Mesenchymal stem cell (in vitro differentiated cells and primary cell): ENCODE measurements at regions not wholly inside any gene's neighbourhood (a gene's known extent, or its start where the extent isn't known, plus 50 kb on each side); places are given as distances from the start of the nearest gene placed in this dataset.

Experiments
- DNase-seq: peaks from one replicate; pipeline ENCODE4 v3.0.0-alpha.2; 2013
- H2AFZ ChIP-seq: one replicate; pipeline ENCODE4 v1.6.1; 2013; ENCODE audit warnings: low read depth, mild to moderate bottlenecking, control low read depth, inconsistent platforms, low read length, moderate library complexity
- H2AK5ac ChIP-seq: 2 replicates; pipeline ENCODE4 v1.6.1; 2013; ENCODE audit warnings: low read length, moderate library complexity, mild to moderate bottlenecking, inconsistent platforms; ENCODE audit not compliant: severe bottlenecking
- H2BK120ac ChIP-seq: one replicate; pipeline ENCODE4 v1.6.1; 2013; ENCODE audit warnings: low read depth, mild to moderate bottlenecking, inconsistent platforms, low read length, moderate library complexity
- H2BK12ac ChIP-seq, 2 experiments: one replicate each; pipeline ENCODE4 v1.6.1; 2013; ENCODE audit warnings: inconsistent platforms in 2 of 2, low read length in 2 of 2, mild to moderate bottlenecking in 2 of 2, moderate library complexity in 2 of 2, control low read depth in 1 of 2
- H2BK15ac ChIP-seq: one replicate; pipeline ENCODE4 v1.6.1; 2013; ENCODE audit warnings: mild to moderate bottlenecking, low read depth, inconsistent platforms; ENCODE audit not compliant: poor library complexity, severe bottlenecking
- H2BK5ac ChIP-seq: 2 replicates; pipeline ENCODE4 v1.6.1; 2013; ENCODE audit warnings: low read depth, mild to moderate bottlenecking, low read length, control low read depth, inconsistent platforms; ENCODE audit not compliant: poor library complexity, severe bottlenecking
- H3K14ac ChIP-seq, 2 experiments: one replicate each; pipeline ENCODE4 v1.6.1; 2013; ENCODE audit warnings: inconsistent platforms in 2 of 2, low read length in 2 of 2, control low read depth in 1 of 2, mild to moderate bottlenecking in 1 of 2, moderate library complexity in 1 of 2
- H3K18ac ChIP-seq, 2 experiments: one replicate each; pipeline ENCODE4 v1.6.1; 2013; ENCODE audit warnings: inconsistent platforms in 2 of 2, low read length in 2 of 2, control low read depth in 1 of 2, low read depth in 1 of 2, mild to moderate bottlenecking in 1 of 2
- H3K23ac ChIP-seq, 2 experiments: one replicate each; pipeline ENCODE4 v1.6.1; 2013; ENCODE audit warnings: inconsistent platforms in 2 of 2, low read length in 2 of 2, mild to moderate bottlenecking in 2 of 2, moderate library complexity in 2 of 2, control low read depth in 1 of 2
- H3K27ac ChIP-seq: 2 replicates; pipeline ENCODE4 v1.5.1; 2013; ENCODE audit warnings: mild to moderate bottlenecking, moderate library complexity, low read length, control low read depth, inconsistent platforms; ENCODE audit not compliant: poor library complexity, severe bottlenecking
- H3K27me3 ChIP-seq, 2 experiments: 2 replicates each; pipeline versions ENCODE4 v1.6.1 to v1.7.0; 2013; ENCODE audit warnings: low read length in 2 of 2, mild to moderate bottlenecking in 2 of 2, moderate library complexity in 2 of 2, control low read depth in 1 of 2, inconsistent platforms in 1 of 2; ENCODE audit not compliant: control insufficient read depth in 1 of 2, insufficient read depth in 1 of 2
- H3K36me3 ChIP-seq, 2 experiments: 2 replicates each; pipeline versions ENCODE4 v1.6.1 to v1.7.0; 2013; ENCODE audit warnings: low read length in 2 of 2, control low read depth in 1 of 2, inconsistent platforms in 1 of 2, low read depth in 1 of 2, mild to moderate bottlenecking in 1 of 2; ENCODE audit not compliant: insufficient read depth in 2 of 2, control insufficient read depth in 1 of 2
- H3K4ac ChIP-seq, 2 experiments: one replicate each; pipeline ENCODE4 v1.6.1; 2013; ENCODE audit warnings: inconsistent platforms in 2 of 2, low read length in 2 of 2, mild to moderate bottlenecking in 2 of 2, moderate library complexity in 2 of 2, control low read depth in 1 of 2, low read depth in 1 of 2
- H3K4me1 ChIP-seq: 2 replicates; pipeline ENCODE4 v1.6.1; 2013; ENCODE audit warnings: low read depth, low read length, control low read depth; ENCODE audit not compliant: control insufficient read depth, insufficient read depth
- H3K4me2 ChIP-seq: 2 replicates; pipeline ENCODE4 v1.6.1; 2013; ENCODE audit warnings: low read length, mild to moderate bottlenecking, inconsistent platforms; ENCODE audit not compliant: poor library complexity, severe bottlenecking
- H3K4me3 ChIP-seq, 2 experiments: 2 replicates each; pipeline versions ENCODE4 v1.5.1 to v1.7.0; 2013; ENCODE audit warnings: low read length in 2 of 2, mild to moderate bottlenecking in 2 of 2, control low read depth in 1 of 2, low read depth in 1 of 2; ENCODE audit not compliant: insufficient read depth in 1 of 2
- H3K79me1 ChIP-seq: replicated peaks from 2 replicates; pipeline ENCODE4 v1.6.1; 2013; ENCODE audit warnings: mild to moderate bottlenecking, control low read depth, low read length, inconsistent platforms; ENCODE audit not compliant: poor library complexity, severe bottlenecking
- H3K9ac ChIP-seq: 2 replicates; pipeline ENCODE4 v1.7.0; 2013; ENCODE audit warnings: mild to moderate bottlenecking, low read length, moderate library complexity
- H3K9me3 ChIP-seq: 2 replicates; pipeline ENCODE4 v1.7.0; 2013; ENCODE audit warnings: mild to moderate bottlenecking, low read length; ENCODE audit not compliant: control insufficient read depth
- H4K8ac ChIP-seq: one replicate; pipeline ENCODE4 v1.6.1; 2013; ENCODE audit warnings: inconsistent platforms, mild to moderate bottlenecking, low read length, moderate library complexity
- H4K91ac ChIP-seq: one replicate; pipeline ENCODE4 v1.6.1; 2013; ENCODE audit warnings: mild to moderate bottlenecking, low read length, inconsistent platforms
- WGBS: methylation state at CpG from one replicate; pipeline ENCODE4 v1.1.7; 2013; ENCODE audit warnings: mixed read lengths; 5-methylcytosine and 5-hydroxymethylcytosine counted together

GRCh38 chr4:151896880-151897279 lies 136.1 kb upstream of the GATB start:
- no peak overlapping the region for H3K4me3 ChIP-seq
- H3K23ac ChIP-seq: no peak overlapping the region
- no peak overlapping the region for H2BK120ac ChIP-seq
- no peaks in the 10 kb centered on the region for H3K4me1 ChIP-seq
- no peak overlapping the region for H3K27ac ChIP-seq
- no peak overlapping the region for H3K4me2 ChIP-seq
- DNase-seq: no peak
- peaks cover 6 to 9% of the 10 kb centered on the region in 2 experiments for H3K27me3 ChIP-seq
- no peak overlapping the region for H2BK12ac ChIP-seq
- no peaks in the 10 kb centered on the region for H3K79me1 ChIP-seq
- H4K8ac ChIP-seq: no peak overlapping the region
- H2AK5ac ChIP-seq: no peak overlapping the region
- no peak overlapping the region for H4K91ac ChIP-seq
- 86% methylated on average over 2 of the region's 2 CpGs for WGBS
- H2BK5ac ChIP-seq: no peak overlapping the region
- H3K18ac ChIP-seq: no peak overlapping the region
- H3K9me3 ChIP-seq: peaks cover 18% of the 10 kb centered on the region
- no peak overlapping the region for H2AFZ ChIP-seq
- H3K9ac ChIP-seq: no peak overlapping the region
- H2BK15ac ChIP-seq: no peak overlapping the region
- H3K36me3 ChIP-seq: no peaks in the 10 kb centered on the region
- H3K14ac ChIP-seq: no peak overlapping the region
- H3K4ac ChIP-seq: no peak overlapping the region

GRCh38 chr4:151895671-151896070 lies 134.9 kb upstream of the GATB start:
- H3K23ac ChIP-seq: no peak overlapping the region
- H3K4me2 ChIP-seq: no peak overlapping the region
- no peaks in the 10 kb centered on the region for H3K36me3 ChIP-seq
- H4K8ac ChIP-seq: no peak overlapping the region
- peaks cover 10 to 17% of the 10 kb centered on the region in 2 experiments for H3K27me3 ChIP-seq
- no peak overlapping the region for H3K18ac ChIP-seq
- no peak overlapping the region for H3K4me3 ChIP-seq
- H3K14ac ChIP-seq: no peak overlapping the region
- WGBS: 100% methylated on average over 3 of the region's 3 CpGs
- DNase-seq: no peak
- no peak overlapping the region for H3K4ac ChIP-seq
- H2AFZ ChIP-seq: no peak overlapping the region
- H4K91ac ChIP-seq: no peak overlapping the region
- H2BK5ac ChIP-seq: no peak overlapping the region
- no peak overlapping the region for H2BK12ac ChIP-seq
- no peak overlapping the region for H2AK5ac ChIP-seq
- no peak overlapping the region for H3K27ac ChIP-seq
- no peak overlapping the region for H3K9ac ChIP-seq
- no peak overlapping the region for H2BK120ac ChIP-seq
- H2BK15ac ChIP-seq: no peak overlapping the region
- no peaks in the 10 kb centered on the region for H3K4me1 ChIP-seq
- peaks cover 13% of the 10 kb centered on the region for H3K9me3 ChIP-seq
- H3K79me1 ChIP-seq: no peaks in the 10 kb centered on the region

DNA sequence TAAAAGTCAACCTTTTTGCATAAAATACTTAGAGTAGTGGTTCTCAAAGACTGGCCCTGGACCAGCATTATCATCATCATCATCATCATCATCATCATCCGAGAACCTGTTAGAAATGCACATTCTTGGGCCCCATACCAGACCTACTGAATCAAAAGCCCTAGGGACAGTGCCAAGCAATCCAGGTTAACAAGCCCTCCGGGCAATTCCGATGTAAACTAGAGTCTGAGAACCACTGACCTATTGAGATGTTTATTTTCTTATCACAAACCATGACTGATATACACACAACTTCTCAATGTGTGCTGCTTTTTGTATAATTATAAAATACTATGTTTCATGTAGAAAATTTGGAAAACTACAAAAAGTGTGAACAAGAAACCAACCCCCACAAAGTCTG lies 133.4 kb upstream of the GATB start:
- H3K4me3 ChIP-seq: no peak overlapping the region
- no peak overlapping the region for H3K4me2 ChIP-seq
- 90% methylated on average over 3 of the region's 3 CpGs for WGBS
- H3K79me1 ChIP-seq: no peaks in the 10 kb centered on the region
- H2AK5ac ChIP-seq: no peak overlapping the region
- H3K23ac ChIP-seq: no peak overlapping the region
- peaks cover 10 to 17% of the 10 kb centered on the region in 2 experiments for H3K27me3 ChIP-seq
- H3K4ac ChIP-seq: no peak overlapping the region
- H2BK15ac ChIP-seq: no peak overlapping the region
- no peak overlapping the region for H4K91ac ChIP-seq
- H3K18ac ChIP-seq: no peak overlapping the region
- no peak overlapping the region for H2AFZ ChIP-seq
- H3K9ac ChIP-seq: no peak overlapping the region
- no peak for DNase-seq
- no peak overlapping the region for H2BK120ac ChIP-seq
- H3K4me1 ChIP-seq: no peaks in the 10 kb centered on the region
- no peak overlapping the region for H2BK12ac ChIP-seq
- no peak overlapping the region for H3K27ac ChIP-seq
- no peaks in the 10 kb centered on the region for H3K36me3 ChIP-seq
- no peak overlapping the region for H3K14ac ChIP-seq
- no peaks in the 10 kb centered on the region for H3K9me3 ChIP-seq
- no peak overlapping the region for H2BK5ac ChIP-seq
- no peak overlapping the region for H4K8ac ChIP-seq

- Histone ChIP-seq H3K4me1 (no peaks in the 10 kb centered on the region), H2AFZ (no peak overlapping the region), H4K91ac (no peak overlapping the region), H2BK12ac (no peak overlapping the region), H3K9me3 (peaks cover 6% of the 10 kb centered on the region), H3K27me3 (peaks cover 10 to 14% of the 10 kb centered on the region in 2 experiments), H4K8ac (no peak overlapping the region), H3K4me3 (no peak overlapping the region), H3K4me2 (no peak overlapping the region), H3K27ac (no peak overlapping the region), H2BK15ac (no peak overlapping the region), H2BK5ac (no peak overlapping the region), H3K36me3 (no peaks in the 10 kb centered on the region), H2BK120ac (no peak overlapping the region), H2AK5ac (no peak overlapping the region), H3K14ac (no peak overlapping the region), H3K4ac (no peak overlapping the region), H3K79me1 (no peaks in the 10 kb centered on the region), H3K18ac (no peak overlapping the region), H3K9ac (no peak overlapping the region), H3K23ac (no peak overlapping the region)
- no peak for DNase-seq
- WGBS: 93% methylated on average over 6 of the region's 6 CpGs
These were observed 127.6 kb upstream of the GATB start for GRCh38 chr4:151888367-151888866.
